Osteoblast (primary cell): ENCODE measurements at regions not wholly inside any gene's neighbourhood (a gene's known extent, or its start where the extent isn't known, plus 50 kb on each side); places are given as distances from the start of the nearest gene placed in this dataset.

ENCODE experiments used
- DNase-seq: peaks from one replicate; pipeline ENCODE4 v3.0.0; 2011; ENCODE audit warnings: low spot score, mixed read lengths; ENCODE audit not compliant: insufficient read length; ENCODE audit errors: missing footprints
- H2AFZ ChIP-seq: 2 replicates; pipeline ENCODE4 v1.6.0; 2011; ENCODE audit warnings: mild to moderate bottlenecking, low read length
- H3K27ac ChIP-seq: 2 replicates; pipeline ENCODE4 v1.5.1; 2011; ENCODE audit warnings: mild to moderate bottlenecking, low read depth, low read length, moderate library complexity
- H3K27me3 ChIP-seq: 2 replicates; pipeline ENCODE4 v1.6.0; 2012; ENCODE audit warnings: mild to moderate bottlenecking, control low read depth, inconsistent platforms, low read length, moderate library complexity; ENCODE audit not compliant: insufficient read depth
- H3K36me3 ChIP-seq: 2 replicates; pipeline ENCODE4 v1.5.1; 2011; ENCODE audit warnings: mild to moderate bottlenecking, low read length, control low read depth, moderate library complexity; ENCODE audit not compliant: insufficient read depth
- H3K4me1 ChIP-seq: 2 replicates; pipeline ENCODE4 v1.5.1; 2011; ENCODE audit warnings: mild to moderate bottlenecking, low read length, control low read depth, moderate library complexity; ENCODE audit not compliant: insufficient read depth
- H3K4me2 ChIP-seq: 2 replicates; pipeline ENCODE4 v1.6.0; 2011; ENCODE audit warnings: mild to moderate bottlenecking, low read length; ENCODE audit not compliant: insufficient read depth
- H3K4me3 ChIP-seq: fragments of 200-600 bp; sonication (generic); 3 replicates; pipeline ENCODE4 v1.5.1; 2012; ENCODE audit warnings: mild to moderate bottlenecking, low read length, inconsistent platforms; ENCODE audit not compliant: insufficient read depth
- H3K79me2 ChIP-seq: 2 replicates; pipeline ENCODE4 v1.6.0; 2012; ENCODE audit warnings: mild to moderate bottlenecking, low read length, control low read depth, inconsistent platforms; ENCODE audit not compliant: insufficient read depth
- H3K9me3 ChIP-seq: 2 replicates; pipeline ENCODE4 v1.5.1; 2011; ENCODE audit warnings: low read depth, low read length, control low read depth
- H4K20me1 ChIP-seq: 2 replicates; pipeline ENCODE4 v1.6.0; 2012; ENCODE audit warnings: mild to moderate bottlenecking, low read length, control low read depth; ENCODE audit not compliant: insufficient read depth
- TF ChIP-seq, protein P1 (sequence below): IDR thresholded peaks from 2 replicates; pipeline ENCODE4 v1.5.1; 2011; ENCODE audit warnings: mild to moderate bottlenecking, low read depth, low read length, moderate library complexity; ENCODE audit errors: extremely low read depth

DNA sequence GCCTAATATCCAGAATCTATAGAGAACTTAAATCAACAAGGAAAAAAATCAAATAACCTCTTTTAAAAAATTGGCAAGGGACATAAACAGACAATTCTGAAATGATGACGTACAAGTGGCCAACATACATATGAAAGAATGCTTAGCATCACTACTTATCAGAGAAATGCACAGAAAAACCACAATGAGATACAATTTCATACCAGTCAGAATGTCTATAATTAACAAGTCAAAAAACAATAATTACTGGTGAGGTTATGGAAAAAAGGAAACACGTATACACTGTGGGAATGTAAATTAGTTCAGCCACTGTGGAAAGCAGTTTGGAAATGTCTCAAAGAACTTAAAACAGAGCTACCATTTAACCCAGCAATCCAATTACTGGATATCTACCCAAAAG is 1192.0 kb downstream of the CDH12 start:
- Histone ChIP-seq H2AFZ (no peak overlapping the region), H3K27me3 (no peaks in the 10 kb centered on the region), H3K79me2 (no peaks in the 10 kb centered on the region), H3K36me3 (no peaks in the 10 kb centered on the region), H3K4me3 (no peak overlapping the region), H4K20me1 (no peaks in the 10 kb centered on the region), H3K27ac (no peak overlapping the region), H3K9me3 (peaks cover under 1% of the 10 kb centered on the region), H3K4me2 (no peak overlapping the region), H3K4me1 (no peaks in the 10 kb centered on the region)
- no peak for DNase-seq
- TF ChIP-seq, protein P1, sequence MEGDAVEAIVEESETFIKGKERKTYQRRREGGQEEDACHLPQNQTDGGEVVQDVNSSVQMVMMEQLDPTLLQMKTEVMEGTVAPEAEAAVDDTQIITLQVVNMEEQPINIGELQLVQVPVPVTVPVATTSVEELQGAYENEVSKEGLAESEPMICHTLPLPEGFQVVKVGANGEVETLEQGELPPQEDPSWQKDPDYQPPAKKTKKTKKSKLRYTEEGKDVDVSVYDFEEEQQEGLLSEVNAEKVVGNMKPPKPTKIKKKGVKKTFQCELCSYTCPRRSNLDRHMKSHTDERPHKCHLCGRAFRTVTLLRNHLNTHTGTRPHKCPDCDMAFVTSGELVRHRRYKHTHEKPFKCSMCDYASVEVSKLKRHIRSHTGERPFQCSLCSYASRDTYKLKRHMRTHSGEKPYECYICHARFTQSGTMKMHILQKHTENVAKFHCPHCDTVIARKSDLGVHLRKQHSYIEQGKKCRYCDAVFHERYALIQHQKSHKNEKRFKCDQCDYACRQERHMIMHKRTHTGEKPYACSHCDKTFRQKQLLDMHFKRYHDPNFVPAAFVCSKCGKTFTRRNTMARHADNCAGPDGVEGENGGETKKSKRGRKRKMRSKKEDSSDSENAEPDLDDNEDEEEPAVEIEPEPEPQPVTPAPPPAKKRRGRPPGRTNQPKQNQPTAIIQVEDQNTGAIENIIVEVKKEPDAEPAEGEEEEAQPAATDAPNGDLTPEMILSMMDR: no peak

GRCh38 chr5:21654556-21654955 is 1198.6 kb downstream of the CDH12 start:
- Histone ChIP-seq H4K20me1 (no peaks in the 10 kb centered on the region), H3K36me3 (no peaks in the 10 kb centered on the region), H3K4me3 (no peak overlapping the region), H3K9me3 (no peaks in the 10 kb centered on the region), H3K4me1 (no peaks in the 10 kb centered on the region), H3K27ac (no peak overlapping the region), H3K79me2 (no peaks in the 10 kb centered on the region), H3K4me2 (no peak overlapping the region), H2AFZ (no peak overlapping the region), H3K27me3 (no peaks in the 10 kb centered on the region)
- TF ChIP-seq, protein P1: no peak
- DNase-seq: no peak

DNA sequence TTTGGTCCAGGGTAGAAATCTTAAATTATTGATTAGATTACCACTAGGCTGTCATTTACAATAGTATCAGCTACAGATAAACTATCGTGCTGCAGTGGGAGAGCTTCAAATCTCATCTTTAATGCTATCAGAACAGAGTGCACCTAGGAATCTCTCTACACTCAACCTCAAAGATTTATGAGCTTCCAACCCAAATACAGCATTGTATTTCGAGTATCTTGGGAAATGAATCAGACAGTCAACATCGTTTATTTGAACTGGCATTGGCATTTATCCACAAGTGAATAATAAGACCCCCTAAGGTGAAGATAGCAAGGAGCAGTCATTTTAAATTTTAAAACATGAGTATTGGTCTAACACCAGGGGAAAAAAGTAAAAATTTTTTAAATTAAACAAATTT is 1203.2 kb downstream of the CDH12 start:
- Histone ChIP-seq H3K27ac (no peak overlapping the region), H3K4me2 (no peak overlapping the region)
- no peak for DNase-seq

DNA sequence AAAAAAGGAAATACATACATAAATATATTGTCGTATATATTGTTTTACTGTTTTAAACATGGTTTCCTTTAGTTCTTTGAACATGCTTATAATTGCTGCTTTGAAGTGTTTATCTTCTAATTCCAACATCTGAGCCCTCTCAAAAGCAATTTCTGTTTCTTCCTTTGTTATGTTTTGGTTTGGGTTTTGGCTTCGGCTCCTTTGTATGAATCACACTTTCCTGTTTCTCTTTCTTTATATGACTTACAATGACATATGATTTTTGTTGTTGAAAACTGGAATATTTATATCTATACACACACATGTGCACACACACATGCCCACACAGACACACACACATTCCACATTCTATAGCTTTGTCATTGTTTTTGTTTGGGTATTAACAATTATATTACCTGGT is 1206.7 kb downstream of the CDH12 start:
- Histone ChIP-seq H3K36me3 (no peaks in the 10 kb centered on the region), H3K4me3 (no peak overlapping the region), H3K9me3 (no peaks in the 10 kb centered on the region), H3K27ac (no peak overlapping the region), H3K27me3 (no peaks in the 10 kb centered on the region), H3K79me2 (no peaks in the 10 kb centered on the region), H4K20me1 (no peaks in the 10 kb centered on the region), H3K4me2 (no peak overlapping the region), H3K4me1 (no peaks in the 10 kb centered on the region), H2AFZ (no peak overlapping the region)
- TF ChIP-seq, protein P1: no peak
- no peak for DNase-seq

More for the DNA sequence above, 1203.2 kb downstream of the CDH12 start:
- TF ChIP-seq, protein P1: no peak
- H3K9me3 ChIP-seq: no peaks in the 10 kb centered on the region
- H3K4me1 ChIP-seq: no peaks in the 10 kb centered on the region
- no peaks in the 10 kb centered on the region for H3K79me2 ChIP-seq
- H3K36me3 ChIP-seq: no peaks in the 10 kb centered on the region
- no peak overlapping the region for H3K4me3 ChIP-seq
- H3K27me3 ChIP-seq: no peaks in the 10 kb centered on the region
- H2AFZ ChIP-seq: no peak overlapping the region
- no peaks in the 10 kb centered on the region for H4K20me1 ChIP-seq
